ENCODE measurements at regions not wholly inside any gene's neighbourhood (a gene's known extent, or its start where the extent isn't known, plus 50 kb on each side); places are given as distances from the start of the nearest gene placed in this dataset.

DNA sequence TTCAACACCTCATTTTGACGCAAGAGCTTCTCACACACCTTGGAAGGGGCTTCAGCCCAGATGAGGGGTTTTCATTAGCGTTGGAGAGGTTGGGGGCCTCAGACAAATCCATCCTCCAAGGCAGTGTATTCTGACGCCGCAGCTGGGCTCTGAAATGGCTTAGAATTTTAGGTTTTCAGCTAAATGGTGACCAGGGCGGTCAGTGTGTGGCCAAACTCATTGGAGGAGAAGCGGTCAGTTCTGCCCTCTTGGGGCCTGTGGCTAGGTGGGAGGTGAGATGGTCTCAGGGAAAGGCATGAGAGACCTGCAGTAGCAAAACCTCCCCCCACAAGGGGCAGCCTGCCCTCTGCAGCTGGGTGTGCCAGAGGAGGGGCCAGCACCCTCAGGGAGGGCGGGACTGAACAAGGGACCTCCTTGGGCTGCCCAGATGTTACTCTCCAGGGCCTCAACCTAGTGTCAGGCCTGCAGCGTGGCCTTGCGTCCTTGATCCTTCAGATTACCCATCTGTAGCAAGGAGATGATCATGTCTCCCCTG lies 155.8 kb downstream of the URI1 start:
- H2BK20ac ChIP-seq (ENCODE audit: low read length) = no peak overlapping the region
- no peaks in the 10 kb centered on the region for H3K9me3 ChIP-seq (ENCODE audit: insufficient read depth in 2 of 2, low read depth in 1 of 2, low read length in 1 of 2)
- no peak overlapping the region for H2BK120ac ChIP-seq (replicated peaks; ENCODE audit: low read depth, low read length)
- no peak overlapping the region for H2AK5ac ChIP-seq (ENCODE audit: low read depth, low read length)
- no peak overlapping the region for H4K8ac ChIP-seq (ENCODE audit: extremely low read depth, insufficient read depth, low read length)
- H3K4me2 ChIP-seq (ENCODE audit: insufficient read depth in 1 of 2, low read depth in 2 of 2, low read length in 2 of 2) = no peak overlapping the region
- no peak overlapping the region for H3K9ac ChIP-seq (replicated peaks in 1 of 4; ENCODE audit: extremely low read depth in 1 of 4, low read depth in 3 of 4, low read length in 3 of 4)
- DNase-seq (ENCODE audit: low read depth in 1 of 2, low spot score in 2 of 2) (no peak), FAIRE-seq (no peak)
- CTCF ChIA-PET (ENCODE audit: partially characterized antibody) = interaction anchor here (0.8 to 3.6 kb wide), 2 partner anchors 12 to 19 kb away, joined by 3 to 10 read pairs; no protein-coding TSS in a partner anchor
- 93% methylated on average over 9 of the region's 9 CpGs; no CpG with 5 or more reads in 1 of the 2 experiments for WGBS, 2 experiments (ENCODE audit: extremely low coverage in 1 of 2, insufficient coverage in 1 of 2, insufficient read length in 1 of 2, insufficient replicate concordance in 2 of 2, low coverage in 1 of 2, low lambda C conversion rate in 2 of 2, missing lambda C conversion rate in 1 of 2)
- no peak overlapping the region for H2BK12ac ChIP-seq (ENCODE audit: low read depth, low read length)
- no peak overlapping the region for H2BK15ac ChIP-seq (ENCODE audit: low read length)
- H4K20me1 ChIP-seq (replicated peaks in 1 of 2; ENCODE audit: control insufficient read depth in 1 of 2, insufficient read depth in 2 of 2, low read length in 2 of 2) = no peaks in the 10 kb centered on the region
- H3K23me2 ChIP-seq (ENCODE audit: low read depth, low read length) = no peaks in the 10 kb centered on the region
- no peak overlapping the region for H3K56ac ChIP-seq (replicated peaks; ENCODE audit: insufficient read length, low read depth, low read length)
- H3K23ac ChIP-seq (ENCODE audit: insufficient read length) = no peak overlapping the region
- no peak overlapping the region for H3K18ac ChIP-seq (ENCODE audit: extremely low read depth, low read length)
- H4K5ac ChIP-seq (ENCODE audit: insufficient read length, low read depth, low read length) = no peak overlapping the region
- H3K14ac ChIP-seq (ENCODE audit: insufficient read length) = no peak overlapping the region
- no peak overlapping the region for H3K4me3 ChIP-seq (ENCODE audit: extremely low read depth in 1 of 4, insufficient read depth in 2 of 4, low read depth in 3 of 4, low read length in 4 of 4)
- no peak overlapping the region for H2AFZ ChIP-seq (ENCODE audit: low read length)
- no peak overlapping the region for H3K4ac ChIP-seq (replicated peaks; ENCODE audit: insufficient read length, low read depth, low read length)
- H3K4me1 ChIP-seq (replicated peaks in 1 of 4; ENCODE audit: control insufficient read depth in 3 of 4, insufficient read depth in 4 of 4, low read length in 3 of 4) = no peaks in the 10 kb centered on the region; a peak in 1 of 7 replicates
- no peaks in the 10 kb centered on the region for H3K36me3 ChIP-seq (ENCODE audit: control insufficient read depth in 2 of 4, insufficient read depth in 4 of 4, low read length in 3 of 4)
- H3K79me2 ChIP-seq (ENCODE audit: control insufficient read depth in 1 of 2, insufficient read depth in 2 of 2, low read length in 2 of 2) = no peaks in the 10 kb centered on the region
- H3K27me3 ChIP-seq (replicated peaks in 1 of 4; ENCODE audit: control insufficient read depth in 3 of 4, extremely low read depth in 1 of 4, insufficient read depth in 3 of 4, low read length in 3 of 4) = no peaks in the 10 kb centered on the region
- H4K91ac ChIP-seq (replicated peaks; ENCODE audit: insufficient read length, low read length) = no peak overlapping the region
- no peak overlapping the region for H3K27ac ChIP-seq (ENCODE audit: low read depth, low read length)
- POLR2A ChIA-PET (ENCODE audit: partially characterized antibody) = no interaction called here
- no peaks in the 10 kb centered on the region for H3K79me1 ChIP-seq (ENCODE audit: low read depth, low read length)
- no peak overlapping the region for H2BK5ac ChIP-seq (ENCODE audit: low read depth, low read length)
- TF ChIP-seq, protein P1, sequence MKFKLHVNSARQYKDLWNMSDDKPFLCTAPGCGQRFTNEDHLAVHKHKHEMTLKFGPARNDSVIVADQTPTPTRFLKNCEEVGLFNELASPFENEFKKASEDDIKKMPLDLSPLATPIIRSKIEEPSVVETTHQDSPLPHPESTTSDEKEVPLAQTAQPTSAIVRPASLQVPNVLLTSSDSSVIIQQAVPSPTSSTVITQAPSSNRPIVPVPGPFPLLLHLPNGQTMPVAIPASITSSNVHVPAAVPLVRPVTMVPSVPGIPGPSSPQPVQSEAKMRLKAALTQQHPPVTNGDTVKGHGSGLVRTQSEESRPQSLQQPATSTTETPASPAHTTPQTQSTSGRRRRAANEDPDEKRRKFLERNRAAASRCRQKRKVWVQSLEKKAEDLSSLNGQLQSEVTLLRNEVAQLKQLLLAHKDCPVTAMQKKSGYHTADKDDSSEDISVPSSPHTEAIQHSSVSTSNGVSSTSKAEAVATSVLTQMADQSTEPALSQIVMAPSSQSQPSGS (IDR thresholded peaks at IDR 0.05; ENCODE audit: low read length) = no peak
- TF ChIP-seq HDAC2 (IDR thresholded peaks at IDR 0.05; ENCODE audit: borderline replicate concordance in 1 of 2, low read depth in 2 of 2, low read length in 2 of 2) = no peak
- TF ChIP-seq SP1 (IDR thresholded peaks at IDR 0.05; ENCODE audit: low read depth, low read length) = no peak
- no peak for TF ChIP-seq JUN (IDR thresholded peaks at IDR 0.05; ENCODE audit: low read depth, low read length)
- TF ChIP-seq SIN3A (conservative IDR thresholded peaks at IDR 0.05 in 1 of 2, IDR thresholded peaks at IDR 0.05 in 1 of 2; ENCODE audit: low read depth in 1 of 2, low read length in 2 of 2) = no peak
- TF ChIP-seq GTF2F1 (IDR thresholded peaks at IDR 0.05; ENCODE audit: borderline replicate concordance, low read depth, low read length) = no peak
- no peak for TF ChIP-seq TBP (IDR thresholded peaks at IDR 0.05; ENCODE audit: low read depth, low read length)
- TF ChIP-seq RFX5 (IDR thresholded peaks at IDR 0.05; ENCODE audit: borderline replicate concordance, low read depth, low read length) = no peak
- no peak for TF ChIP-seq BRCA1 (IDR thresholded peaks at IDR 0.05; ENCODE audit: low read depth, low read length)
- TF ChIP-seq BACH1 (IDR thresholded peaks at IDR 0.05; ENCODE audit: low read length) = no peak
- no peak for TF ChIP-seq RAD21 (IDR thresholded peaks at IDR 0.05 in 1 of 2, conservative IDR thresholded peaks at IDR 0.05 in 1 of 2; ENCODE audit: low read depth in 2 of 2, low read length in 2 of 2)
- TF ChIP-seq PHF8 (conservative IDR thresholded peaks at IDR 0.05; ENCODE audit: low read depth, low read length) = no peak

Data from H1 (cell line).